Breast epithelium (tissue), 3 donors: ENCODE measurements at regions not wholly inside any gene's neighbourhood (a gene's known extent, or its start where the extent isn't known, plus 50 kb on each side); places are given as distances from the start of the nearest gene placed in this dataset.

Experiments used
- CTCF ChIP-seq, 3 donors: fragments of 450-650 bp; IDR thresholded peaks; one replicate each; pipeline ENCODE4 v1.5.1; 2016 to 2017; ENCODE audit warnings: antibody characterized with exemption in 3 of 3, mild to moderate bottlenecking in 3 of 3, moderate library complexity in 3 of 3
- POLR2AphosphoS5 ChIP-seq, 3 donors: sonication (generic); formaldehyde crosslinking; IDR thresholded peaks; one replicate each; pipeline ENCODE4 v1.6.1; 2017; ENCODE audit warnings: antibody characterized with exemption in 3 of 3

GRCh38 chr9:29968831-29969230 lies 2395.6 kb upstream of the C9orf72 start:
- TF ChIP-seq CTCF (IDR thresholded peaks at IDR 0.05) (no peak), POLR2AphosphoS5 (IDR thresholded peaks at IDR 0.05) (no peak)
